NCI-H345 treated with DMSO at 0.1 percent for 48 hours (cell line): ENCODE measurements at regions not wholly inside any gene's neighbourhood (a gene's known extent, or its start where the extent isn't known, plus 50 kb on each side); places are given as distances from the start of the nearest gene placed in this dataset.

Experiments
- DNase-seq: peaks from one replicate; lab custom pipeline; 2025; ENCODE audit not compliant: unreplicated experiment; lab: John Stamatoyannopoulos, UW

DNA sequence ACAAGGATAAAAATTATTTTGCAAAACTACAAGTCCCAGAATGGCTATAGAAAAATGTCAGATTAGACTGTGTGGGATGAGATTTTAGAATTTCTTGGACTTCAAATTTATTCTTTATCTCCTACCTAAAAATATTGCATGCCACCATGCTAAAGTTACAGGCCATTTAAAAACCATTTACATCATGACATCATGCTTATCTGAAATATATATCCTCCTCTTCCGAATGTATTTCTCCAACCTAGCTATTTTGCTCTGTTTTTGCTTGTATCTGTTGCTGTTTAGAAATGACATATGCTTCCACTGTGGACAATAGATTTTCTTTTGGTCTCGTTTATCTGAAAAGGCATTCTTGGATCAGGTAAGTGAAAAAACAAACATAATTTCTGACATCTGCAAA is 471.7 kb downstream of the LRFN5 start:
- DNase-seq, result no peak

GRCh38 chr14:42070031-42070430 is 463.4 kb downstream of the LRFN5 start:
- no peak for DNase-seq

- DNase-seq, result no peak
Measured at GRCh38 chr14:42057111-42057510, 450.4 kb downstream of the LRFN5 start.

DNA sequence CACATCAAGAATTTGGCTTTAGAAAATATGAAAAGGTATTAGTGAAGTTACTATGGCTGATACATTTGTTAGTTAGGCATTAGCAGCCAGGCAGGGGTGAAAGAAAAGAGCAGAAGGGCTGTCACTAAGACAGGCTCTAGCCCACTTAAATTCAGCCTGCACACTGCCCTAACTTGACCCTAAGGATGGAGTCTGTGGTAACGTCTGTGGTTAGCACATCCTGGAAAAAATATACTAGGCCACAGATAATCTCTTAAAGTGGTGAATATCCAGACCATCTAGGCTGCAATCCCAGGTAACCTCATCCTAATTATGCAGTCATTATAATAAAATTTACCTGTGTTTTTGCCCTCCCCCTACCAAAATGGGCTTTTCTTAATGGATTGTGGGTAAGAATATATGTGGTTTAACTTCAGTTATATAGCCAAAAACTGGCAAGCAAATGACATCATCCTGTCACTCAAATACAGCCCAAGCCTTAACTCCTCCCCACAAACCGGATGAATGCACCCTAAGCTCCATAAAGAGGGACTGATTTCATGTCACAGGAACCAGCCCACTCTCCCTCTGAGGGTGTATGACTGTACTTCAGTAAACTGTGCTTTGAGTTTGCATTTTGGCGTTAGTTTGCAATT is 440.9 kb downstream of the LRFN5 start:
- DNase-seq, result no peak

DNA sequence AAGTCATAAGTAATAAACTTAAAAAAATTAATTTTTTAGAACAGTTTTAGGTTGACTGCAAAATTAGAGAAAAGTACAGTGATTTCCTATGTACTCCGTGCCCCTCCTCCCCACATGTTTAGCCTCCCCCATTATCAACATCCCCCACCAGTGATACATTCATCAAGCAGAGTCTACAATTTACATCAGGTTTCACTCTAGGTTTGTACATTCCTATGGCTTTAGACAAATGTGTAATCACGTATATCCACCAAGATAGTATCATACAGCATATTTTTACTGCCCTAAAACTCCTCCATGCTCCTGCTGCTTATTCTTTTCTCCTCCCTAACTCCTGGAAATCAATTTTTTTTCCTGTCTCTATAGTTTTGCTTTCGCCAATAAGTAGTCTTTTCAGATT is 438.7 kb downstream of the LRFN5 start:
- DNase-seq, result no peak

DNA sequence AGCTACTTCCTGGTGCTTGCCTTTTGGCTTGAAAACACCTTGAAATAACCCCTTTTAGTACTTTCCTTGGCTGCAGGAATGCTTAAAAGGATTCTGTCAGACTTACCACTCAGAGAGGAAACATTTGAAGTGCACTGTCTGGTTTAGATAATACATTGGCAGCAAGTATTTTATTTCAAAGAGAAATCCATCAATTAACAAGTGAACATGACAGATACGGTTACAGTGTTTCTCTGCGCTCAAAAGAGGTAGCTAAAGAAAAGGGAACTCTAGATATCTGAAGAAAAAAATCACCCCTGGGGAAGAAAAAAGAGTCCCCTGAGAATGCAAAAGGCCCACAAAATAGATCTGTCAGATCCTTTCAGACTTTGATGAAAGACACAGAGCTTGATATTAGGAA is 421.9 kb downstream of the LRFN5 start:
- no peak for DNase-seq

- DNase-seq, result no peak
Measured at GRCh38 chr14:42027271-42027670, 420.6 kb downstream of the LRFN5 start.

DNA sequence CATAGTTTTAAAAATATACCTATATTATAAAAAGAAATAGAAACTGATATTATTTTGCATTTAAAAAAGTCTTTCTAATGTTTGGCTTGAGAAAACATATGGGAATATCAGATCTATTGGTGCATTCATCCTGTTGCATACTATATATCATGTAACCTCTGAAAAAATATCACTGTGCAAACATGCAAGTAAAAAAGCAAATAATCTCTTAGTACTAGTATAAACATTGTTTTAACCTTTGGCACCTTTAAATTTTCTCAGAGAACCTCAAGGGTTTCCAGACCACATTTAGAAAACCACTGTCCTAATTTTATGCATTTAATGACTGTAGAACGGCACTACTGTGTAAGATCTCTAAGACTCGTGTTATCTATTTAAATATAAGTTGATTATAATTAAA is 416.8 kb downstream of the LRFN5 start:
- DNase-seq, result no peak

DNA sequence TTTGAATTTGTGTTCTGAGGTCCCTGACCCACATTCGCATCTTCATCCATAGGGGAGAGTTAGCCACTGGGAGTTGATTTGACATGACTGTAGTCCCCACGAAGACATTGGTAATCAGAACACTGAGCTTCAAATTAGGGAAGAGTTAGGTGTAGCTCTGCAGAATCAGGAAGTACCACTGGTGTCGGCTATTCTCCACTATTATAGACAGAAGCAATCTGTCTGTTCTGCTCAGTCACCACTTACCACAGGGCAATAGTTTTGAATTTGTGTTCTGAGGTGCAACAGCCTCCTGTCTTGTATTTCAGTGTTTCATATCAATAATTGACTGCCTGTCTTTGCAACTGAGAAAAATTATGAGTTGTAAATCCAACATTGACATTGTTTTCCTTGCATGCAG is 407.6 kb downstream of the LRFN5 start:
- no peak for DNase-seq

DNA sequence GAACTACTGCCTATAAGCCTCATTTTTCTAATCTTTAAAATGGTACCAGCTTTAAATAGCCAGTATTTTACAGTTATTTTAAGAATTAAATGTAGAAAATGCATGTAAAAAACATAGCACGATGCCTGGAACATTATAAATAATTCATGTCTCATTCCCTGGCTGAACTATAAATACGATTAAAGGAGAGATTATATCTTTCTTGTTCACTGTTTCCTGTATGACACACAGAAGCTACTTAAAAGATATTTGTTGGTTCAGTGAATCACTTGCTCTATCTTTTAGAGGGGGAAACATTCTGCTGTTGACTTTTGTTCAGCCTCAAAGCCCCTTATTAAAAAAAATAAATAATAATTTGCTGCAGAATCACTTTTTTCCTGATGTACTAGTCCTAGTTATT is 406.9 kb downstream of the LRFN5 start:
- no peak for DNase-seq

DNA sequence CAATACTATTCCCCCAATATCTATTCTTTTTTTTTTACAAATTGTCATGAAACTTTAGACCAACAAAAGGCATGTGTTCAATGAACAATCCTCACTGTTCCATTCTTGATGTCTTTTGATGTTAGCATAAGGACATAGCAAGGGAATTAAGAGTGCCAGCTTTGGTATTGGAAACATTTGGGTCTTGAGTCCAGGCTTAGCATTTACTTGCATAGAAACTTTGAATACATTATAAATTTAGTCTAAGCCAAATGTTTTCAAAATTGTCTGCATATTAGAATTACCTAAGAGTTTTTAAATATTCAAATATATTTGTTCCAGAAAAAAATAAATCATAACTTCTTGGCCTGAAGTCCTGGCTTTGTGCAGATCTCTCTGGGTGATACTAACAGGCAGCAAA is 406.5 kb downstream of the LRFN5 start:
- DNase-seq, result no peak

DNA sequence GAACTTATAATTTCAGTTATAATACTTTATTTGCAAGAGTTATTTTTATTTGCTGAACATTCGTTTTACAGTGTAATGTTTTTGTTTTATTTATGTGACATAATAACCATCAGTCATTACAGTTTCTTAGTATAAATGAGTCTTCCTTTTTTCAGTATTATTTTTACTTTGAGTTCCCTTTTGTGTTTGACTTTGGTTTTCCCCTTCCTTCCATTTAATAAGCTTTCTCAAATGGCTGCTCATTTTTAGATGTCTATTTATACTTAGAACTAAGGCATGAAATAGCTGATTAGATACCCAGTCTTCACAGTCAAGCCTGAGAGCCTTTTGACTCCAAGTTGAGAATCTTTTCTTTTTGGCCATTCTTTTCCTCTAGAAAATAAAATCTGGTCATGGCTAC is 404.5 kb downstream of the LRFN5 start:
- DNase-seq, result no peak

GRCh38 chr14:42004321-42004720 is 397.6 kb downstream of the LRFN5 start:
- no peak for DNase-seq

DNA sequence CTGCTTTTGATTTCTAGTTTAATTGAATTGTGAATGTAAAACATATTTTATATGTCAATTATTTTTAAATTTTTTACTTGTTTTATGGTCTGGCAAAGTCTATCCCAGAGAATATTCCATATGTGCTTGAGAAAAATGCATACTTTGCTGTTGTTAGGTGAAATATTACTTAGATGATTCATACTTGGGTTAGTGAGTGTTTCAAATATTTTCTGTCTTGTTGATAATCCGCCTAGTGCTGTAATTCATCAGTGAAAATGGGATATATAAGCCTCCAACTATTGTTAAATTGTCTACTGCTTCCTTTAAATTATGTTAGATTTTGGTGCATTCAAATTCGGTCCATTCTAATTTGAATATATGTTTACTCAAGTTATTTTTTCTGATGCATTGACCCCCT is 395.5 kb downstream of the LRFN5 start:
- no peak for DNase-seq

GRCh38 chr14:42001431-42001830 is 394.8 kb downstream of the LRFN5 start:
- no peak for DNase-seq

DNA sequence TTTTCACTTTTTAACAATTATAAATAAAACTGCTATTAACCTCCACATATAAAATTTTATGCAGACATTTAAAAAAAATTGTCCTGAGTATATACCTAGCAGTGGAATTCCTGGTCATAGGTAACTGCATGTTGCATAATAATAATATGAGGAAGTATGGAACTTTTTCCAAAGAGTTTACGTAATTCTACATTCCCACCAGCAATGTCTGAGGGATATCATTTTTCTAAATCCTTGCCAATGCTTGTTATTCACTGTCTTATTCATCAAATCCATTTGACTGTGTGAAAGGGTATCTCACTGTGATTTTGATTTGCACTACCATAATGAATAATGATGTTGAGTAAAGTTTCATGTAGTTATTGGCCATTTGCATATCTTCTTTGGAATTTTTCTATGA is 393.8 kb downstream of the LRFN5 start:
- DNase-seq, result no peak

DNA sequence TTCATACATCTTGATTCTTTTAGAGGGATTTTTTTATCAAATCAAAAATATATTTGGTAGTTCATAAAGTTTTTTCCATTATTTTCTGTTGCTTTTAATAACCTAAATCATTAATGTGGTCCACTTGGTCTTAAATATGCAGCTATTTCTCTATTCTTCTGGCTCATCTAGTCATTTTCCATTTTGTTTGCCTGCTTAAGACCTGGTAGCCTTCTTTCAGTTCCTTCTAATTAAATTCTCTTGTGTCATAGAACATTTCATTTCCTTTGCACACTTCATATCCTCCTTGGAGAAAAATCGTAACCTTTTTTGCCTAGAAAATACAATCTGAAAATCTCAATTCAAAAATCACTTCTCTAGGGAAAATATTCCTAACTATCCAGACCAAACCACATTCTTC is 387.0 kb downstream of the LRFN5 start:
- DNase-seq, result no peak

DNA sequence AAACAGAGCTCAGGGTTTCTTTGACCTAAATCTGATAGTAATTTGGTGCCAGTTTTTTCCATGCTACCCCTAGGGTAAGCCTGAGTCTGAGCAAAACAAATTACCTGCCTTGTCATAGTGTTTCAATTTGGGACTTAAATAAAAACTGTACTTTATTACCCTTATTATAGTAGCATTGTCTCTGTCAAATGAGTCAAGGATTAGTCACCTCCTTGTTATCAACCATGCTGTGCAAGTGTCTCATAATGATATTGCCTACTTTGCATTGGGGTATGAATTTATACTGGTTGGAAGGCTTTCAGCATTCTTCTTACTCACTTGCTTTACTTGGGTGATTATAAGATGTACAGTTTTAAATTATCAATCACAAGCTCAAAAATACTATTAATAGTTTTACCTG is 380.0 kb downstream of the LRFN5 start:
- DNase-seq, result no peak

- DNase-seq, result no peak
Measured at GRCh38 chr14:41986083-41986645, 379.5 kb downstream of the LRFN5 start.

DNA sequence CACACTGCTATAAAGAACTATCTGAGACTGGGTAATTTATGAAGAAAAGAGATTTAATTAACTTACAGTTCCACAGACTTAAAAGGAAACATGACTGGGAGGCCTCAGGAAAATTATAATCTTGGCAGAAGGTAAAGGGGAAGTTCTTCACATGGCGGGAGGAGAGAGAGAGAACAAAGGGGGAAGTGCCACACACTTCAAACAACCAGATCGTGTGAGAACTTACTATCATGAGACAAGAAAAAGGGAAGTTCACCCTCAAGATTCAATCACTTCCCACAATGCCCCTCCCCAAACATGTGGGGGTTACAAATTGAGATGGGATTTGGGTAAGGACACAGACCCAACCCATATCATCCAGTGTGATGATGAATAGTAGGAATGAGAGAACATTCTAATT is 366.5 kb downstream of the LRFN5 start:
- DNase-seq, result no peak

- no peak for DNase-seq
Measured at GRCh38 chr14:41972531-41972930, 365.9 kb downstream of the LRFN5 start.

DNA sequence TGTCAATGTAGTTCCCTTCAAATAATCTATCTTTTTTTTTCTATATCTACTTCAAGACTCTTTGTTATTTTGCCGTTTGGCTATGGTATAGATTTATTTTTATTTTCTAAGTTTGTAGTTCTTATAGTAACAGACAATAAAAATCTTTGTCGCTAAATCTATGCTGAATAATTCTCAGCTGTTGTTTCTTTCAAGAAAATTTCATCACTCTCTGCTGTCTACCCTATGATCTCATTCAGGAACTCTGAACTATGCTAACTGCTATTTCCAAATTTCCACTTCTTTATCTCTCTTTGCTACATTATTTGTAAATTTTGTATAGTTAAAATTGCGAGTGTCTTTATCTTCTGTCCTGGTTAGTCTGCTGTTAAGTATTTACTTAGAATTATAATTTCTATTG is 353.6 kb downstream of the LRFN5 start:
- no peak for DNase-seq

DNA sequence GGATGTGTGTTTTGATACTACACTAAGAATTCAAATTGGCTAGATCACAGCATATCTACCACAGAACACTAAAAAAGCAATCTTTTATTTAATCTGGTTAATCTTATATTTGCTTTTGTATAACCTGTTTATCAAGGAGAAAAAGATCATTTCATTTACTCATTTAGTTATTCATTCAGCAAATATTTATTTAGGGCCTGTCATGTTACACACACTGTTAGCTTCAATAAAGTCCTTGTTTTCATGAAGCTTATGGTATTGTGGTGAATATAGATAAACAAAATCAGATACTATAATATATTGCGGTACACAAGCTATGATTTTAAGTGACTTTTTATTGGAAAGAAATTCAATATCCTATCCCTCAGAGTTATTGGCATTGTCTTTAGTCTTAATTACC is 350.8 kb downstream of the LRFN5 start:
- no peak for DNase-seq
